ENCODE measurements at regions not wholly inside any gene's neighbourhood (a gene's known extent, or its start where the extent isn't known, plus 50 kb on each side); places are given as distances from the start of the nearest gene placed in this dataset.

DNA sequence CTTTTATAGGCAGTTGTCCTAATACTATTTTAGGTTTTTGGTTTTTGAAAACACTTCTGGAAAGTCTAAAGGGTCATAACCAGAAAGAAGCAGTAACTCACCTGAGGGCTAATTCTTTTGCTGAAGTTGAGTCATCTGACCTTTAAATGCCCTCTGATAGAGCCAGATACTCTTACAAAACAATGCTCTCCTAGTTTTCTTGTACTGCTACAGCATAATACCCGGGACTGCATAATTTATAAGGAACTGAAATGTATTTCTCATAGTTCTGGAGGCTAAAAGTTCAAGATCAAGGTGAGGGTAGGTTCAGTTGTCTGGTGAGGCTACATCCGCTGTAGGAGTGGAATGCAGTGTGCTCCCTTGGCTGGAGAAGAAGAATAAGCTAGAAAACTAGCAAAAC is 670.3 kb downstream of the TLE4 start:
- in situ Hi-C loops (cut with MboI; ENCODE audit: low sequenced_read_pairs in 4 of 4) (no loop called here), intact Hi-C loops (cut with DNase I; ENCODE audit: low total_unique reads) (no loop called here)
- DNase-seq (no peak), ATAC-seq (no peak)
- Histone ChIP-seq H3K4me1 (no peaks in the 10 kb centered on the region), H3K27ac (no peak overlapping the region), H3K9me3 (no peaks in the 10 kb centered on the region), H3K36me3 (no peaks in the 10 kb centered on the region), H3K4me3 (no peak overlapping the region), H3K27me3 (no peaks in the 10 kb centered on the region)
- no peak for TF ChIP-seq POLR2A (IDR thresholded peaks at IDR 0.05)
- TF ChIP-seq CTCF (IDR thresholded peaks at IDR 0.05 in 4 of 5, conservative IDR thresholded peaks at IDR 0.05 in 1 of 5) = no peak

GRCh38 chr9:80235752-80236151 is 664.0 kb downstream of the TLE4 start:
- in situ Hi-C loops (cut with MboI; ENCODE audit: low sequenced_read_pairs in 4 of 4) = no loop called here
- no peak overlapping the region for H3K27ac ChIP-seq
- ATAC-seq = no peak

DNA sequence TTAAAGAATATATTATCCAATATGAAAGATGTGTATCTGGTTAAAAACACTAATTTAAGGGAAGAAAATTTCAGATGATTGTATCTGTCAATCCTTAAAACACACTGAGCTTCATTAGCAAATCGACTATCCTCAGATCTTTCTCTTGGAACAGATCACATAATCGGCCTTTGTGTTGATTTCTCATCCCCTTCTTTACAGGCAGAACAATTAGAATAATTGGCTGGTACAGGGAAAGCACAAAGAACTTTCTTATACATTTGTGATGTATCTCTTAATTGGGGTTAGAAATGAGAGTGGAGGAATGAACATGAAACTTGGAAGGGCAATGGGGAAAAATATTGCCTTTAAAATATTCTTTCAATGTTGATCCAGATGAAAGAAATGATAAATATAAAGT is 662.1 kb downstream of the TLE4 start:
- no peaks in the 10 kb centered on the region for H3K9me3 ChIP-seq
- ATAC-seq (no peak), DNase-seq (no peak)
- intact Hi-C loops (cut with DNase I; ENCODE audit: low total_unique reads) (no loop called here), in situ Hi-C loops (cut with MboI; ENCODE audit: low sequenced_read_pairs in 4 of 4) (no loop called here)
- no peak overlapping the region for H3K27ac ChIP-seq
- H3K27me3 ChIP-seq = no peaks in the 10 kb centered on the region
- no peaks in the 10 kb centered on the region for H3K4me1 ChIP-seq
- H3K36me3 ChIP-seq = no peaks in the 10 kb centered on the region
- no peak overlapping the region for H3K4me3 ChIP-seq
- TF ChIP-seq CTCF (IDR thresholded peaks at IDR 0.05 in 4 of 5, conservative IDR thresholded peaks at IDR 0.05 in 1 of 5) = no peak
- TF ChIP-seq POLR2A (IDR thresholded peaks at IDR 0.05) = no peak

More at GRCh38 chr9:80235752-80236151, 664.0 kb downstream of the TLE4 start:
- Histone ChIP-seq H3K9me3 (no peaks in the 10 kb centered on the region), H3K4me1 (no peaks in the 10 kb centered on the region), H3K4me3 (no peak overlapping the region), H3K27me3 (no peaks in the 10 kb centered on the region), H3K36me3 (no peaks in the 10 kb centered on the region)
- TF ChIP-seq CTCF (IDR thresholded peaks at IDR 0.05 in 4 of 5, conservative IDR thresholded peaks at IDR 0.05 in 1 of 5) (no peak), POLR2A (IDR thresholded peaks at IDR 0.05) (no peak)
- intact Hi-C loops (cut with DNase I; ENCODE audit: low total_unique reads) = no loop called here
- no peak for DNase-seq

DNA sequence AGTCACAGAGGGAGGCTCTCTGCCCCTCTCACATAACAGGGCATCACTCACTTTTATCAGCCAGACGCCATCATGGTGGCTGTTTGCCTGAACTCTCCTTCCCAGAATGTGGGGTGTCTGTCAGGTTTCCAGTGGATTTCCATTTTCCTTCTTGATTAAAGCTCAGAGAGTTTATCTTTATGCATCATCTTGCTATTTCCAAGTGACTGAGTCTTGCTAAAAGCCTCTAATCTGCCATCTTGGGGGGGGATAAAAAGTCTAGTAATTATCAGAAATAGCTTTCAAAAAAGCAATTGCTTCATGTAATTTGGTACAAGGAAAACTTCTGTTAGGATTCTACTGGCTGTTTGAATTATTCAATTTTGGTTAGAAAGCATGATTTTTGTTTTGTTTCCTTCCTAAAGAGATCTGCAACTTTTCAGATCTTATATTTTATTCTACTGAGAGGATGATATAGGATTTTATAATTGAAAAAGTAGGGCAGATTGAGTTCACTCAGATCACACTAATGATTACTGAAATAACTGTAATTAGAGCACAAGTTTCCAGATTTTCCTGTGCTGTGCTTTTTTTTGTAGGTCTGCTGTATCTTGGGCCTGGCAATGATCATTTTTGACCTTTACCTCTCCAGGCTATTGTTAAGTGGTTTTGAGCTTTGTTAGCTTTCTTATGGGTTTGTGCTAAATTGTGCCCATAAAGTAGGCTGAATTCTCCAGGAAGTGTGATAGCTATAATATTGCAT is 661.5 kb downstream of the TLE4 start:
- in situ Hi-C loops (cut with MboI; ENCODE audit: low sequenced_read_pairs in 4 of 4) = no loop called here
- ATAC-seq = no peak
- intact Hi-C loops (cut with DNase I; ENCODE audit: low total_unique reads) = no loop called here
- DNase-seq = no peak
- Histone ChIP-seq H3K27ac (no peak overlapping the region), H3K9me3 (no peaks in the 10 kb centered on the region), H3K4me1 (no peaks in the 10 kb centered on the region), H3K36me3 (no peaks in the 10 kb centered on the region), H3K27me3 (no peaks in the 10 kb centered on the region), H3K4me3 (no peak overlapping the region)
- TF ChIP-seq POLR2A (IDR thresholded peaks at IDR 0.05) = no peak

DNA sequence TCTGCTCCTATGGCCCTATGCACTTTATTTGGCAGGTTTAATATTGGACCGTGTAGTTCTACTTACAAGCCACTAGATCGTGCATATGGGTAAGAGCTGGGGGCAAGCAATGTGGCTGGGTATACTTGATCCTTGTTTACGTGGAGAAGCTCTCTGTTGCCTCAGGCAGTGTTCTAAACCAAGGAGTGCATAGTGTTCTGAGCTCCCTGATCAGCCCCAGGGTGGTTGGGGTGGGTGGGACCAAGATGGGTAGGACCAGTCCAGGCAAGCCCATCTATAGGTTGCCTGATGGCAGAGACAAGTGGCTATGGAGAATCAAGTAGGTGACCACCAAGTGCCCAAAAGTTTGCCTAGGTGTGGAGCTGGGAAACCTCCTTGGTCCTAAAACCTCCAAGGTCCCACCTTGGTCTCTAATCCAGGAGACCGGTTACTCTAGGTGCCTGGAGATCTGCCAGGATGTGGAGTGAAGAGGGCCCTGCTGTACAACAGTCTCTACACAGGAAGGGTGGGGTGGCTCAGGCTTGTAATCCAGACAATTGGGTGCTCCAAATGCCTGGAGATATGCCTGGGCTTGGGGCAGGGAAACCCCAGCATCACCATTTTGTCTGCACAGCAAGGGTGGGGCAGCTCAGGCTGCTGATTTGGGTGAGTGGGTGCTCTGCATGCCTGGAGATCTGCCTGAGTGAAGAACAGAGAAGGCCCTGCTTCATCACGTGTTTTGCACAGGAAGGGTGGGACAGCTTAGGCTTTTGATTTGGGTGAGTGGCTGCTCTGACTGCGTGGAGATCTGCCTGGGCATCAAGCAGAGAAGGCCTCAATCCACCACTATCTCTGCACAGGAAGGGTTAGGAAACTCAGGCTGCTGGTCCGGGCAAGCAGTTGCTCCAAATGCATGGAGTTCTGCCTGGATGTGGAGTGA is 659.8 kb downstream of the TLE4 start:
- Histone ChIP-seq H3K27ac (no peak overlapping the region), H3K4me3 (no peak overlapping the region), H3K9me3 (no peaks in the 10 kb centered on the region), H3K4me1 (no peaks in the 10 kb centered on the region), H3K27me3 (no peaks in the 10 kb centered on the region), H3K36me3 (no peaks in the 10 kb centered on the region)
- TF ChIP-seq POLR2A (IDR thresholded peaks at IDR 0.05) (no peak), CTCF (IDR thresholded peaks at IDR 0.05 in 4 of 5, conservative IDR thresholded peaks at IDR 0.05 in 1 of 5) (no peak)
- no peak for ATAC-seq
- in situ Hi-C loops (cut with MboI; ENCODE audit: low sequenced_read_pairs in 4 of 4) = no loop called here
- intact Hi-C loops (cut with DNase I; ENCODE audit: low total_unique reads) = no loop called here
- no peak for DNase-seq
